Colonic mucosa (tissue), 4 donors: ENCODE measurements at regions not wholly inside any gene's neighbourhood (a gene's known extent, or its start where the extent isn't known, plus 50 kb on each side); places are given as distances from the start of the nearest gene placed in this dataset.

Experiments used
- DNase-seq: peaks from one replicate; pipeline ENCODE4 v3.0.0-alpha.2; 2020
- H3K27ac ChIP-seq: fragments of 200-600 bp; one replicate; pipeline ENCODE4 v1.8.0; 2021
- H3K27me3 ChIP-seq: fragments of 200-600 bp; one replicate; pipeline ENCODE4 v1.8.0; 2021
- H3K36me3 ChIP-seq: fragments of 200-600 bp; one replicate; pipeline ENCODE4 v1.8.0; 2021
- H3K4me1 ChIP-seq: fragments of 200-600 bp; one replicate; pipeline ENCODE4 v1.8.0; 2021; ENCODE audit warnings: mild to moderate bottlenecking
- H3K4me3 ChIP-seq: fragments of 200-600 bp; one replicate; pipeline ENCODE4 v1.8.0; 2021
- H3K9ac ChIP-seq, 2 donors: one replicate each; pipeline ENCODE4 v1.7.0; 2013; ENCODE audit warnings: control low read depth in 2 of 2, low read depth in 2 of 2, low read length in 2 of 2
- H3K9me3 ChIP-seq: fragments of 200-600 bp; one replicate; pipeline ENCODE4 v1.8.0; 2021
- intact Hi-C: fragments of 100-400 bp; cut with DNase I; formaldehyde crosslinking; loops from one replicate; pipeline ENCODE4 v1.14.1; 2022
- TF ChIP-seq, protein P1 (sequence below): fragments of 200-600 bp; IDR thresholded peaks from one replicate; pipeline ENCODE4 v1.8.0; 2022; ENCODE audit warnings: antibody characterized with exemption, mild to moderate bottlenecking
- donor health status: healthy.
- donor health status: DM: no; HTN: no; CAD: no.
- donor health status: DM: no; HTN: no; CAD: no.

DNA sequence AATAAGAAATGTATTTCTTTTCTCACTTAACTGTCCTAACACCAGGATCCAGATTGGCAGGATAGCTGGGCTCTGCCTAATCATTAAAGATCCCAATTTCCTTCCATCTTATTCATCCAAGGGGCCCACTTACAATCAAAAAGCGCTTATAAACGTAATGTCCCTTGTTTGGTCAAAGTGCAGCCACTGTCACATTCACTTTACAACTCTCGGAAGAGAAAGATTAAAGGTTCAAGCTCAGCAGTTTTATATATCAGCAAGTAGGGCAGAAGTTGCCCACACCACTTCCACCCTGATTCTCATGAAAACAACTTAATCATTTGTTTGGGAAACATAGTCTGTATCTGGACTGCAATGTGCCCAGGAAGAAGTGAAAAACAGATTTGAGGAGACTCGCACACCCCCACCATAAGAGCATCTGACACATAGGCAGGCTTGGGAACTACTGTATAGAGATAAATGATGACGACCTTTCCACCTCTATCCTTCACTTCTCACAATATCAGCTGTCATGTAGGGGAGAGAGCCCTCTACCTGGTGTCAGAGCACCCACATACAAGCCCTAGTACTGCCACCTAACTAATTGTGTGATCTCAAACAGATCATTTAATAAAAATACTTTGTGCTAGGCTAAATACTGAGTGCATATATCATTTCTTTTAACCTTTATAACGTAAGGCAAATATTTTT, 80.8 kb downstream of the CAPZA3 start:
- Histone ChIP-seq H3K4me3 (no peak overlapping the region), H3K27me3 (no peaks in the 10 kb centered on the region), H3K9me3 (no peaks in the 10 kb centered on the region), H3K36me3 (no peaks in the 10 kb centered on the region), H3K9ac (no peak overlapping the region), H3K27ac (no peak overlapping the region), H3K4me1 (no peaks in the 10 kb centered on the region)
- TF ChIP-seq, protein P1, sequence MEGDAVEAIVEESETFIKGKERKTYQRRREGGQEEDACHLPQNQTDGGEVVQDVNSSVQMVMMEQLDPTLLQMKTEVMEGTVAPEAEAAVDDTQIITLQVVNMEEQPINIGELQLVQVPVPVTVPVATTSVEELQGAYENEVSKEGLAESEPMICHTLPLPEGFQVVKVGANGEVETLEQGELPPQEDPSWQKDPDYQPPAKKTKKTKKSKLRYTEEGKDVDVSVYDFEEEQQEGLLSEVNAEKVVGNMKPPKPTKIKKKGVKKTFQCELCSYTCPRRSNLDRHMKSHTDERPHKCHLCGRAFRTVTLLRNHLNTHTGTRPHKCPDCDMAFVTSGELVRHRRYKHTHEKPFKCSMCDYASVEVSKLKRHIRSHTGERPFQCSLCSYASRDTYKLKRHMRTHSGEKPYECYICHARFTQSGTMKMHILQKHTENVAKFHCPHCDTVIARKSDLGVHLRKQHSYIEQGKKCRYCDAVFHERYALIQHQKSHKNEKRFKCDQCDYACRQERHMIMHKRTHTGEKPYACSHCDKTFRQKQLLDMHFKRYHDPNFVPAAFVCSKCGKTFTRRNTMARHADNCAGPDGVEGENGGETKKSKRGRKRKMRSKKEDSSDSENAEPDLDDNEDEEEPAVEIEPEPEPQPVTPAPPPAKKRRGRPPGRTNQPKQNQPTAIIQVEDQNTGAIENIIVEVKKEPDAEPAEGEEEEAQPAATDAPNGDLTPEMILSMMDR: no peak
- intact Hi-C loops: no loop called here
- DNase-seq: no peak

DNA sequence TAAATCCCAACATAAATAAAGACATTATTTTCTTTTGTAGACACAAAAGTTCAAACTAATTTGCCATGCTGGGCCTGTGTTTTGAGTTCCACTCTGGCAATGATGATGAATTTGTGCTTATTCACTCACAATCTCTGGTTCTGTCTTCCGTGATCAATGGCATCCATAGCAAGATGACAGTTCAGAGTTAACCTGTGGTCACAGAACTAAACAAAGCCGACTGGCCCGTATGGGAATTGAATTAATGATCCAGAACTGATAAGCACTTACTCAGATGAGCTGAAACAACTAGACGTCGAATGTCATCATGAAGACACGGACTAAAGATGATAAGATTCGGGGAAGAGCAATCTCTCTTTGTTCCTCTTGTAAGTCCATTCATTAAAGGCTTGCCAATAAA, 81.6 kb downstream of the CAPZA3 start:
- Histone ChIP-seq H3K36me3 (no peaks in the 10 kb centered on the region), H3K9me3 (no peaks in the 10 kb centered on the region), H3K4me1 (no peaks in the 10 kb centered on the region), H3K27me3 (no peaks in the 10 kb centered on the region), H3K27ac (no peak overlapping the region), H3K9ac (no peak overlapping the region), H3K4me3 (no peak overlapping the region)
- TF ChIP-seq, protein P1: no peak
- intact Hi-C loops: no loop called here
- DNase-seq: no peak

DNA sequence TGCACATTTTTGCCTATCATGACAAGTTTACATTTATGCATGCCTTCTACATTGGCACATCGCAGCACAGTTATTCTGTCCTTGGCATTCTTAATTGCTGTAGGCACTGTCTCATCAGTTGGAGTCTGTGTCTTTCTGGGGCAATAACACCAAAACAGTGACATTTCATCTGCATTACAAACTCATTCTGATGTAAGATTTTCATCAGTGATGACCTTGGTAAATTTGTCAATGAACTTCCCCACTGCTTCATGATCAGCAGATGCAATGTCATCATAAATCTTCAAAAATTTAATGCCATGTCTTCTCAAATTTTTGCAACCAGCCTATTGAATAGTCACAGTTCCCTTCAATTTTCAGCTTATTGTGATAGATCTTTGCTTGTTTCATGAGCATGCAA, 85.5 kb downstream of the CAPZA3 start:
- no peak overlapping the region for H3K9ac ChIP-seq
- intact Hi-C loops: no loop called here
- H3K4me1 ChIP-seq: no peaks in the 10 kb centered on the region

DNA sequence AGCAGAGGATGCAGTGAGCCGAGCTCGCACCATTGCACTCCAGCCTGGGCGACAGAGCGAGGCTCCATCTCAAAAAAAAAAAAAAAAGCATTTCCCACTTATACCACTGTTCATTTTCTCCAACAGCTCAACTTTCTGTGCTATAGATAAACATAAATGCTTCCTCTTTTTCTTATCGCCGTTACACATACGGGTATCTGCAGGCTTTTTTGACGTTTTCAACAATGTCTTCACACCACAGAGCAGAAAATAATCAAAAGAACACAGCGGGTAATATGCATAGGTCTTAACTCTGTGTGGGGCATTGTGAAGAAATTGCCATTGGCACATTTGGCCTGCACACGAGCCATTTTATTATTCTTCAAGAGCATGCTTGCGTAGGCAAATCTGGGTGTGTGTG, 86.4 kb downstream of the CAPZA3 start:
- TF ChIP-seq, protein P1: no peak
- H3K9me3 ChIP-seq: no peaks in the 10 kb centered on the region
- no peak overlapping the region for H3K4me3 ChIP-seq
- intact Hi-C loops: no loop called here
- no peaks in the 10 kb centered on the region for H3K36me3 ChIP-seq
- DNase-seq: no peak
- H3K9ac ChIP-seq: no peak overlapping the region
- H3K27ac ChIP-seq: no peak overlapping the region
- H3K4me1 ChIP-seq: no peaks in the 10 kb centered on the region
- H3K27me3 ChIP-seq: no peaks in the 10 kb centered on the region

More for the DNA sequence above, 85.5 kb downstream of the CAPZA3 start:
- no peak overlapping the region for H3K4me3 ChIP-seq
- no peak overlapping the region for H3K27ac ChIP-seq
- TF ChIP-seq, protein P1: no peak
- no peaks in the 10 kb centered on the region for H3K27me3 ChIP-seq
- H3K36me3 ChIP-seq: no peaks in the 10 kb centered on the region
- no peaks in the 10 kb centered on the region for H3K9me3 ChIP-seq
- no peak for DNase-seq

DNA sequence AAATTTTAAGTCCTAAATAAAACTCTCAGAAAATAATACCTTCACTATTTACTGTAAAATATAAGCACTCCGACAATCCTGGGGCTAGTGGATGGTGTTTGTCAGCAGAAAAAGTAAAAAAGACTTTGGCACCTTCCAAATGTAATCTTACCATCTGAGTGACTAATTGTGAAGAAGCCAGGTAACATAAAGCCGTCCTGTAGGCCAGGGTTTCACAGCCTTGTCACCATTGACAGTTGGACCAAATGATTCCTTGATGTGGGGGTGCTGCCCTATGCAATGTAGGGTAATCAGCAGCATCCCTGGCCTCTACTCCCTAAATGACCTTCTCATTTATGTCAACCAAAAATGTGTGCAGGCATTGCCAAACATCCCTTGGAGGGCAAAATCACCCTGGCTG, 87.2 kb downstream of the CAPZA3 start:
- H3K4me1 ChIP-seq: no peaks in the 10 kb centered on the region
- no peak for DNase-seq

More for the DNA sequence above, 87.2 kb downstream of the CAPZA3 start:
- H3K27me3 ChIP-seq: no peaks in the 10 kb centered on the region
- no peak overlapping the region for H3K9ac ChIP-seq
- H3K4me3 ChIP-seq: no peak overlapping the region
- intact Hi-C loops: no loop called here
- no peaks in the 10 kb centered on the region for H3K9me3 ChIP-seq
- no peak overlapping the region for H3K27ac ChIP-seq
- TF ChIP-seq, protein P1: no peak
- no peaks in the 10 kb centered on the region for H3K36me3 ChIP-seq
